H9 (cell line): ENCODE measurements at regions not wholly inside any gene's neighbourhood (a gene's known extent, or its start where the extent isn't known, plus 50 kb on each side); places are given as distances from the start of the nearest gene placed in this dataset.

ENCODE experiments used
- DNase-seq: peaks from one replicate; pipeline ENCODE4 v3.0.0-alpha.2; 2017
- H2AFZ ChIP-seq: one replicate; pipeline ENCODE4 v1.6.1; 2013; ENCODE audit warnings: mild to moderate bottlenecking, low read length, control low read depth, moderate library complexity
- H2AK5ac ChIP-seq: 2 replicates; pipeline ENCODE4 v1.6.1; 2013; ENCODE audit warnings: low read length, control low read depth, mixed read lengths; ENCODE audit not compliant: insufficient read length
- H2BK120ac ChIP-seq: one replicate; pipeline ENCODE4 v1.6.1; 2013; ENCODE audit warnings: low read depth, mild to moderate bottlenecking, low read length, control low read depth, inconsistent platforms; ENCODE audit not compliant: poor library complexity, severe bottlenecking
- H2BK12ac ChIP-seq: 2 replicates; pipeline ENCODE4 v1.6.1; 2013; ENCODE audit warnings: low read length, control low read depth, mixed read lengths, low read depth; ENCODE audit not compliant: insufficient read length
- H2BK15ac ChIP-seq: 2 replicates; pipeline ENCODE4 v1.6.1; 2013; ENCODE audit warnings: low read depth, low read length, control low read depth
- H2BK20ac ChIP-seq: one replicate; pipeline ENCODE4 v1.6.1; 2013; ENCODE audit warnings: low read depth, mild to moderate bottlenecking, low read length, control low read depth, inconsistent platforms; ENCODE audit not compliant: poor library complexity, severe bottlenecking
- H2BK5ac ChIP-seq: 2 replicates; pipeline ENCODE4 v1.6.1; 2013; ENCODE audit warnings: low read length, control low read depth, mixed read lengths; ENCODE audit not compliant: insufficient read length
- H3K14ac ChIP-seq: 2 replicates; pipeline ENCODE4 v1.6.1; 2013; ENCODE audit warnings: low read length, control low read depth; ENCODE audit not compliant: insufficient read depth
- H3K18ac ChIP-seq: 2 replicates; pipeline ENCODE4 v1.6.1; 2013; ENCODE audit warnings: low read depth, mild to moderate bottlenecking, mixed read lengths, low read length, control low read depth; ENCODE audit not compliant: insufficient read length
- H3K23ac ChIP-seq: 2 replicates; pipeline ENCODE4 v1.6.1; 2013; ENCODE audit warnings: low read length, control low read depth, mixed read lengths, low read depth; ENCODE audit not compliant: insufficient read length
- H3K23me2 ChIP-seq: 2 replicates; pipeline ENCODE4 v1.6.1; 2013; ENCODE audit warnings: low read depth, mild to moderate bottlenecking, mixed read lengths, low read length, control low read depth; ENCODE audit not compliant: insufficient read length, poor library complexity, severe bottlenecking
- H3K27ac ChIP-seq: 2 replicates; pipeline ENCODE4 v1.5.1; 2013; ENCODE audit warnings: low read length, control low read depth, mixed read lengths, low read depth; ENCODE audit not compliant: insufficient read length
- H3K27me3 ChIP-seq: 2 replicates; pipeline ENCODE4 v1.6.1; 2013; ENCODE audit warnings: low read length, control low read depth, inconsistent platforms; ENCODE audit not compliant: insufficient read depth
- H3K4ac ChIP-seq: 2 replicates; pipeline ENCODE4 v1.6.1; 2013; ENCODE audit warnings: low read depth, mild to moderate bottlenecking, control low read depth, inconsistent platforms, low read length, moderate library complexity
- H3K4me1 ChIP-seq: 2 replicates; pipeline ENCODE4 v1.6.1; 2013; ENCODE audit warnings: low read length, control low read depth, inconsistent platforms; ENCODE audit not compliant: insufficient read depth
- H3K4me2 ChIP-seq: 2 replicates; pipeline ENCODE4 v1.6.1; 2013; ENCODE audit warnings: low read length, control low read depth, mixed read lengths; ENCODE audit not compliant: insufficient read length, insufficient read depth
- H3K56ac ChIP-seq: 2 replicates; pipeline ENCODE4 v1.6.1; 2013; ENCODE audit warnings: low read depth, mild to moderate bottlenecking, mixed read lengths, low read length, control low read depth; ENCODE audit not compliant: insufficient read length
- H3K79me1 ChIP-seq: 2 replicates; pipeline ENCODE4 v1.6.1; 2013; ENCODE audit warnings: low read depth, mild to moderate bottlenecking, moderate library complexity, low read length, control low read depth, inconsistent platforms; ENCODE audit not compliant: insufficient read depth, poor library complexity, severe bottlenecking
- H3K79me2 ChIP-seq: 2 replicates; pipeline ENCODE4 v1.6.1; 2013; ENCODE audit warnings: low read length, control low read depth, inconsistent platforms; ENCODE audit not compliant: insufficient read depth
- H3K9ac ChIP-seq: 2 replicates; pipeline ENCODE4 v1.6.1; 2013; ENCODE audit warnings: low read length, control low read depth, mixed read lengths; ENCODE audit not compliant: insufficient read length; ENCODE audit errors: extremely low read depth
- H3K9me3 ChIP-seq: one replicate; pipeline ENCODE4 v1.6.1; 2013; ENCODE audit warnings: low read depth, low read length, inconsistent platforms; ENCODE audit not compliant: control insufficient read depth
- H3T11ph ChIP-seq: one replicate; pipeline ENCODE4 v1.6.1; 2013; ENCODE audit warnings: mild to moderate bottlenecking, low read length, control low read depth, inconsistent platforms
- H4K20me1 ChIP-seq: one replicate; pipeline ENCODE4 v1.6.1; 2013; ENCODE audit not compliant: control insufficient read depth, insufficient read length, insufficient read depth
- H4K5ac ChIP-seq: 2 replicates; pipeline ENCODE4 v1.6.1; 2013; ENCODE audit warnings: low read depth, mild to moderate bottlenecking, mixed read lengths, low read length, control low read depth; ENCODE audit not compliant: insufficient read length
- H4K8ac ChIP-seq: replicated peaks from 2 replicates; pipeline ENCODE4 v1.6.1; 2013; ENCODE audit warnings: low read length, control low read depth, mixed read lengths, low read depth; ENCODE audit not compliant: insufficient read length
- H4K91ac ChIP-seq: 2 replicates; pipeline ENCODE4 v1.6.1; 2013; ENCODE audit warnings: low read depth, mild to moderate bottlenecking, moderate library complexity, mixed read lengths, low read length, control low read depth; ENCODE audit not compliant: insufficient read length
- H3K27ac Mint-ChIP-seq, 3 experiments: 2 replicates in 2 of 3; 3 replicates in 1 of 3; pipeline ENCODE4 v1.8.0; 2020 to 2021; ENCODE audit warnings: mixed read lengths in 3 of 3, mild to moderate bottlenecking in 1 of 3, moderate library complexity in 1 of 3
- H3K27me3 Mint-ChIP-seq: 2 replicates; pipeline ENCODE4 v1.8.0; 2021; ENCODE audit warnings: low read depth, mild to moderate bottlenecking, moderate library complexity, mixed read lengths
- H3K36me3 Mint-ChIP-seq, 3 experiments: 2 replicates in 2 of 3; 3 replicates in 1 of 3; pipeline ENCODE4 v1.8.0; 2020 to 2021; ENCODE audit warnings: low read depth in 3 of 3, mixed read lengths in 3 of 3; ENCODE audit not compliant: insufficient read depth in 1 of 3
- H3K4me1 Mint-ChIP-seq, 2 experiments: 2 replicates each; pipeline ENCODE4 v1.8.0; 2020; ENCODE audit warnings: mixed read lengths in 2 of 2
- H3K4me3 Mint-ChIP-seq, 2 experiments: 2 replicates in 1 of 2; 3 replicates in 1 of 2; pipeline ENCODE4 v1.8.0; 2020 to 2021; ENCODE audit warnings: mild to moderate bottlenecking in 2 of 2, mixed read lengths in 2 of 2, moderate library complexity in 1 of 2
- H3K9me3 Mint-ChIP-seq, 2 experiments: 2 replicates in 1 of 2; 3 replicates in 1 of 2; pipeline ENCODE4 v1.8.0; 2020; ENCODE audit warnings: mild to moderate bottlenecking in 2 of 2, mixed read lengths in 2 of 2, moderate library complexity in 1 of 2
- CTCF ChIP-seq: fragments of 200-600 bp; sonication (generic); conservative IDR thresholded peaks from 3 replicates; pipeline ENCODE4 v1.8.0; 2021; ENCODE audit warnings: antibody characterized with exemption, mild to moderate bottlenecking
- WGBS: extraction: QIAGEN DNeasy Blood & Tissue Kit; methylation state at CpG from one replicate; pipeline ENCODE4 v1.1.7; 2013; ENCODE audit warnings: missing lambda C conversion rate, low lambda C conversion rate, mixed read lengths; ENCODE audit not compliant: insufficient read length; ENCODE audit errors: extremely low coverage; 5-methylcytosine and 5-hydroxymethylcytosine counted together

- Histone ChIP-seq H2BK120ac (no peak overlapping the region), H2AFZ (no peak overlapping the region), H3K4ac (no peak overlapping the region), H3K9ac (no peak overlapping the region), H4K20me1 (no peaks in the 10 kb centered on the region), H3K27ac (no peak overlapping the region), H3K79me2 (no peaks in the 10 kb centered on the region), H4K91ac (no peak overlapping the region), H3K79me1 (no peaks in the 10 kb centered on the region), H3T11ph (no peak overlapping the region), H2BK12ac (no peak overlapping the region), H3K14ac (no peak overlapping the region), H3K56ac (no peak overlapping the region), H3K27me3 (no peaks in the 10 kb centered on the region), H3K23me2 (no peaks in the 10 kb centered on the region), H3K4me2 (no peak overlapping the region), H2AK5ac (no peak overlapping the region), H3K4me1 (no peaks in the 10 kb centered on the region), H3K18ac (no peak overlapping the region), H4K8ac (no peak overlapping the region), H3K9me3 (no peaks in the 10 kb centered on the region), H2BK15ac (no peak overlapping the region), H2BK20ac (no peak overlapping the region), H4K5ac (no peak overlapping the region), H3K23ac (no peak overlapping the region), H2BK5ac (no peak overlapping the region)
- H3K27me3 Mint-ChIP-seq, result no peaks in the 10 kb centered on the region; the same call in none of the 2 replicates
- no peaks in the 10 kb centered on the region; a peak in 1 of 7 replicates for H3K36me3 Mint-ChIP-seq
- no peak for DNase-seq
- no peak for TF ChIP-seq CTCF
- H3K27ac Mint-ChIP-seq, result no peak overlapping the region
- H3K4me3 Mint-ChIP-seq, result no peak overlapping the region
- WGBS, result no CpG with 5 or more reads among the region's 8 CpGs
- no peaks in the 10 kb centered on the region; a peak in 1 of 5 replicates for H3K9me3 Mint-ChIP-seq
- peaks cover 3 to 6% of the 10 kb centered on the region in 2 experiments; a peak in 2 of 4 replicates for H3K4me1 Mint-ChIP-seq
These were observed 93.4 kb upstream of the TBL1XR1 start for GRCh38 chr3:177290633-177291032.
